Astrocyte (in vitro differentiated cells and primary cell): ENCODE measurements at regions not wholly inside any gene's neighbourhood (a gene's known extent, or its start where the extent isn't known, plus 50 kb on each side); places are given as distances from the start of the nearest gene placed in this dataset.

Source experiments
- DNase-seq: peaks from one replicate; pipeline ENCODE4 v3.0.0-alpha.2; 2010; ENCODE audit warnings: low read depth
- FAIRE-seq: peaks from 2 replicates; lab custom pipeline; 2011; peaks lifted over from hg19 to GRCh38; lab: Jason Lieb, UNC
- H2AFZ ChIP-seq: 2 replicates; pipeline ENCODE4 v1.6.0; 2012; ENCODE audit warnings: low read depth, low read length, inconsistent platforms
- H3K27ac ChIP-seq: 2 replicates; pipeline ENCODE4 v1.5.1; 2011; ENCODE audit warnings: low read depth, low read length, inconsistent platforms
- H3K27me3 ChIP-seq: 2 replicates; pipeline ENCODE4 v1.6.0; 2011; ENCODE audit warnings: low read length, inconsistent platforms; ENCODE audit not compliant: insufficient read depth
- H3K36me3 ChIP-seq: 2 replicates; pipeline ENCODE4 v1.5.1; 2011; ENCODE audit warnings: low read length, inconsistent platforms; ENCODE audit not compliant: insufficient read depth
- H3K4me1 ChIP-seq: 2 replicates; pipeline ENCODE4 v1.5.1; 2011; ENCODE audit warnings: low read length, inconsistent platforms; ENCODE audit not compliant: insufficient read depth
- H3K4me2 ChIP-seq: 2 replicates; pipeline ENCODE4 v1.6.0; 2012; ENCODE audit warnings: low read length, inconsistent platforms
- H3K4me3 ChIP-seq: 2 replicates; pipeline ENCODE4 v1.5.1; 2011; ENCODE audit warnings: low read depth, mild to moderate bottlenecking, low read length, inconsistent platforms; ENCODE audit not compliant: insufficient read depth
- H3K79me2 ChIP-seq: 2 replicates; pipeline ENCODE4 v1.6.0; 2012; ENCODE audit warnings: mild to moderate bottlenecking, low read length, inconsistent platforms; ENCODE audit not compliant: insufficient read depth
- H3K9ac ChIP-seq: 2 replicates; pipeline ENCODE4 v1.6.0; 2012; ENCODE audit warnings: mild to moderate bottlenecking, low read length, inconsistent platforms
- H3K9me3 ChIP-seq: 2 replicates; pipeline ENCODE4 v1.5.1; 2012; ENCODE audit warnings: low read depth, mild to moderate bottlenecking, low read length, inconsistent platforms; ENCODE audit not compliant: insufficient read depth
- H4K20me1 ChIP-seq: 2 replicates; pipeline ENCODE4 v1.6.0; 2012; ENCODE audit warnings: low read length, inconsistent platforms; ENCODE audit not compliant: insufficient read depth
- H3K27ac Mint-ChIP-seq: one replicate; pipeline ENCODE4 v1.8.0; 2021; ENCODE audit warnings: mild to moderate bottlenecking, mixed read lengths; ENCODE audit not compliant: unreplicated experiment
- H3K27me3 Mint-ChIP-seq: one replicate; pipeline ENCODE4 v1.8.0; 2021; ENCODE audit warnings: low read depth, mixed read lengths; ENCODE audit not compliant: unreplicated experiment
- H3K36me3 Mint-ChIP-seq: one replicate; pipeline ENCODE4 v1.8.0; 2021; ENCODE audit warnings: low read depth, mixed read lengths; ENCODE audit not compliant: unreplicated experiment
- H3K4me1 Mint-ChIP-seq: one replicate; pipeline ENCODE4 v1.8.0; 2021; ENCODE audit warnings: low read depth, mixed read lengths; ENCODE audit not compliant: unreplicated experiment
- H3K4me3 Mint-ChIP-seq: one replicate; pipeline ENCODE4 v1.8.0; 2021; ENCODE audit warnings: mild to moderate bottlenecking, moderate library complexity, mixed read lengths; ENCODE audit not compliant: unreplicated experiment
- H3K9me3 Mint-ChIP-seq: one replicate; pipeline ENCODE4 v1.8.0; 2021; ENCODE audit warnings: mild to moderate bottlenecking, mixed read lengths; ENCODE audit not compliant: unreplicated experiment
- EZH2 ChIP-seq: IDR thresholded peaks from 2 replicates; pipeline ENCODE4 v1.6.1; 2012; ENCODE audit warnings: mild to moderate bottlenecking, low read length, inconsistent platforms; ENCODE audit not compliant: insufficient read depth
- TF ChIP-seq, protein P1 (sequence below): IDR thresholded peaks from 2 replicates; pipeline ENCODE4 v1.5.1; 2011; ENCODE audit warnings: low read depth, mild to moderate bottlenecking, inconsistent platforms, low read length, moderate library complexity; ENCODE audit not compliant: insufficient read depth

DNA sequence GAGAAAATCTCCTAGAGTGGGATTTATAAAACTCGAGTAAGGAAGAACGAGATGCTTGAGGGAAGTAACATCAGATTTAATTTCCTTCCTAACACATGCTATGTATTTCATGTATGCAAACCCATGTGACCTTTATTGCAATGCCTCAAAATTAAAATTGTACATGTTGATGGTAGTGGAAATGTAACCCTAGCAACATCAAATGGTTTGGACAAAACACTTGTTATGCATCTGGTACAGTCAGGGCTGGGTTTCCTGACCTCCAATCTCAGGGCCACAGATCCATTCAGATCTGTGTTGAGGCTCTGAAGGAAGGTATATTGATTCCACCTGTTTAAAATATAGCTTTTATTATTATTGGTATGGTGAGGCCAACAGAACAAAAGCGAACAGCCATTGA, 246.0 kb downstream of the WNT5A start:
- no peaks in the 10 kb centered on the region for H4K20me1 ChIP-seq
- H3K9me3 ChIP-seq, result no peaks in the 10 kb centered on the region
- no peak overlapping the region for H3K4me3 Mint-ChIP-seq
- H3K79me2 ChIP-seq, result no peaks in the 10 kb centered on the region
- H3K27ac Mint-ChIP-seq, result no peak overlapping the region
- H3K27ac ChIP-seq, result no peak overlapping the region
- no peaks in the 10 kb centered on the region for H3K36me3 ChIP-seq
- DNase-seq (no peak), FAIRE-seq (no peak)
- no peaks in the 10 kb centered on the region for H3K4me1 Mint-ChIP-seq
- no peak overlapping the region for H2AFZ ChIP-seq
- no peak overlapping the region for H3K9ac ChIP-seq
- H3K27me3 ChIP-seq, result no peaks in the 10 kb centered on the region
- no peaks in the 10 kb centered on the region for H3K4me1 ChIP-seq
- H3K4me2 ChIP-seq, result no peak overlapping the region
- H3K36me3 Mint-ChIP-seq, result no peaks in the 10 kb centered on the region
- peaks cover 2% of the 10 kb centered on the region for H3K27me3 Mint-ChIP-seq
- TF ChIP-seq, protein P1, sequence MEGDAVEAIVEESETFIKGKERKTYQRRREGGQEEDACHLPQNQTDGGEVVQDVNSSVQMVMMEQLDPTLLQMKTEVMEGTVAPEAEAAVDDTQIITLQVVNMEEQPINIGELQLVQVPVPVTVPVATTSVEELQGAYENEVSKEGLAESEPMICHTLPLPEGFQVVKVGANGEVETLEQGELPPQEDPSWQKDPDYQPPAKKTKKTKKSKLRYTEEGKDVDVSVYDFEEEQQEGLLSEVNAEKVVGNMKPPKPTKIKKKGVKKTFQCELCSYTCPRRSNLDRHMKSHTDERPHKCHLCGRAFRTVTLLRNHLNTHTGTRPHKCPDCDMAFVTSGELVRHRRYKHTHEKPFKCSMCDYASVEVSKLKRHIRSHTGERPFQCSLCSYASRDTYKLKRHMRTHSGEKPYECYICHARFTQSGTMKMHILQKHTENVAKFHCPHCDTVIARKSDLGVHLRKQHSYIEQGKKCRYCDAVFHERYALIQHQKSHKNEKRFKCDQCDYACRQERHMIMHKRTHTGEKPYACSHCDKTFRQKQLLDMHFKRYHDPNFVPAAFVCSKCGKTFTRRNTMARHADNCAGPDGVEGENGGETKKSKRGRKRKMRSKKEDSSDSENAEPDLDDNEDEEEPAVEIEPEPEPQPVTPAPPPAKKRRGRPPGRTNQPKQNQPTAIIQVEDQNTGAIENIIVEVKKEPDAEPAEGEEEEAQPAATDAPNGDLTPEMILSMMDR, result no peak
- TF ChIP-seq EZH2, result no peak
- no peak overlapping the region for H3K4me3 ChIP-seq
- peaks cover 1% of the 10 kb centered on the region for H3K9me3 Mint-ChIP-seq

DNA sequence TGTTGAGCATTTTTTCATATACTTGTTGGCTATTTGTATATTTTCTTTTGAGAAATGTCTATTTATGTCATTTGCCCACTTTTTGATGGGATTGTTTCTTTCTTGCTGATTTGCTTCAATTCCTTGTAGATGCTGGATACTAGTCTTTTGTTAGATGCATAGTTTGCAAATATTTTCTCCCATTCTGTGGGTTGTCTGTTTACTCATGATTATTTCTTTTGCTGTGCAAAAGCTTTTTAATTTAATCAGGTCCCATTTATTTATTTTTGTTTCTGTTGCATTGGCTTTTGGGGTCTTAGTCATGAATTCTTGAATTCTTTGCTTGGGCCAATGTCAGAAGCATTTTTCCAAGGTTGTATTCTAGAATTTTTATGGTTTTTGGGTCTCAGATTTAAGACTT, 251.7 kb downstream of the WNT5A start:
- no peak for FAIRE-seq
- Mint-ChIP-seq H3K9me3 (peaks cover 6% of the 10 kb centered on the region), H3K27me3 (peaks cover 20% of the 10 kb centered on the region), H3K4me3 (no peak overlapping the region), H3K36me3 (no peaks in the 10 kb centered on the region), H3K4me1 (no peaks in the 10 kb centered on the region), H3K27ac (no peak overlapping the region)
- Histone ChIP-seq H3K36me3 (no peaks in the 10 kb centered on the region), H3K4me3 (no peak overlapping the region), H3K4me1 (no peaks in the 10 kb centered on the region), H3K27ac (no peak overlapping the region), H3K4me2 (no peak overlapping the region), H4K20me1 (no peaks in the 10 kb centered on the region), H3K79me2 (no peaks in the 10 kb centered on the region), H3K9ac (no peak overlapping the region), H3K9me3 (no peaks in the 10 kb centered on the region), H2AFZ (no peak overlapping the region), H3K27me3 (peaks cover 2% of the 10 kb centered on the region)
- TF ChIP-seq, protein P1, result no peak
- no peak for TF ChIP-seq EZH2
- DNase-seq, result peak; percentile 56

DNA sequence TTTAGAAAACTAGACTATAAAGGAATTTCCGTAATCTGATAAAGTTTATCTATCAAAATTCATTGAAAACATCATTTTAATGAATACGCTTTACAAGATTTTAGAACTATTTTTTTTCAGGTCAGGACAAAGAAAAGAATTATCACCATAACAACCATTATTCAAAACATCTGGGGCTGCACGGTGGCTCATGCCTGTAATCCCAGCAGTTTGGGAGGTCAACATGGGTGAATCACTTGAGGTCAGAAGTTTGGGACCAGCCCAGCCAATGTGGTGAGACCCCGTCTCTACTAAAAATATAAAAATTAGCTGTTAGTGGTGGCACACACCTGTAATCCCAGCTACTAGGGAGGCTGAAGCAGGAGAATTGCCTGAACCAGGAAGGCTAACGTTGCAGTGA, 260.4 kb downstream of the WNT5A start:
- Mint-ChIP-seq H3K9me3 (no peaks in the 10 kb centered on the region), H3K4me3 (no peak overlapping the region), H3K36me3 (no peaks in the 10 kb centered on the region), H3K27me3 (peaks cover 6% of the 10 kb centered on the region), H3K4me1 (no peaks in the 10 kb centered on the region), H3K27ac (no peak overlapping the region)
- peaks cover 2% of the 10 kb centered on the region for H3K27me3 ChIP-seq
- H3K4me1 ChIP-seq, result no peaks in the 10 kb centered on the region
- no peak overlapping the region for H3K27ac ChIP-seq
- no peak overlapping the region for H3K9ac ChIP-seq
- H2AFZ ChIP-seq, result no peak overlapping the region
- H4K20me1 ChIP-seq, result no peaks in the 10 kb centered on the region
- H3K79me2 ChIP-seq, result no peaks in the 10 kb centered on the region
- DNase-seq (no peak), FAIRE-seq (no peak)
- no peaks in the 10 kb centered on the region for H3K9me3 ChIP-seq
- no peak for TF ChIP-seq EZH2
- TF ChIP-seq, protein P1, result no peak
- H3K36me3 ChIP-seq, result no peaks in the 10 kb centered on the region
- no peak overlapping the region for H3K4me3 ChIP-seq
- no peak overlapping the region for H3K4me2 ChIP-seq
